NT2/D1 (cell line): ENCODE measurements at regions not wholly inside any gene's neighbourhood (a gene's known extent, or its start where the extent isn't known, plus 50 kb on each side); places are given as distances from the start of the nearest gene placed in this dataset.

Experiments used
- DNase-seq: peaks from one replicate; pipeline ENCODE4 v3.0.0-alpha.2; 2011; ENCODE audit warnings: low read depth, low spot score
- H3K27me3 ChIP-seq: 2 replicates; pipeline ENCODE4 v1.6.0; 2011; ENCODE audit warnings: mild to moderate bottlenecking; ENCODE audit not compliant: insufficient read length, insufficient read depth
- H3K36me3 ChIP-seq: 2 replicates; pipeline ENCODE4 v1.6.1; 2011; ENCODE audit warnings: mild to moderate bottlenecking, low read length, mixed read lengths; ENCODE audit not compliant: insufficient read depth, insufficient read length
- H3K4me1 ChIP-seq: 2 replicates; pipeline ENCODE4 v1.5.1; 2011; ENCODE audit not compliant: insufficient read depth, insufficient read length
- H3K4me3 ChIP-seq: 2 replicates; pipeline ENCODE4 v1.5.1; 2011; ENCODE audit warnings: low read depth; ENCODE audit not compliant: insufficient read length
- H3K9ac ChIP-seq: 2 replicates; pipeline ENCODE4 v1.6.0; 2011; ENCODE audit warnings: low read depth; ENCODE audit not compliant: insufficient read length
- H3K9me3 ChIP-seq: 2 replicates; pipeline ENCODE4 v1.5.1; 2011; ENCODE audit warnings: mild to moderate bottlenecking, low read length; ENCODE audit not compliant: insufficient read depth
- SUZ12 ChIP-seq: IDR thresholded peaks from 2 replicates; pipeline ENCODE4 v1.6.1; 2011; ENCODE audit not compliant: insufficient read length, insufficient read depth; ENCODE audit errors: extremely low read depth
- YY1 ChIP-seq: IDR thresholded peaks from 2 replicates; pipeline ENCODE4 v1.6.1; 2011; ENCODE audit not compliant: insufficient read length, insufficient read depth
- ZNF274 ChIP-seq: IDR thresholded peaks from 2 replicates; pipeline ENCODE4 v1.6.1; 2011; ENCODE audit warnings: mild to moderate bottlenecking, low read depth, low read length

GRCh38 chr21:34302521-34302920, 61.3 kb upstream of the KCNE2 start:
- Histone ChIP-seq H3K27me3 (no peaks in the 10 kb centered on the region), H3K9me3 (peaks cover 4% of the 10 kb centered on the region; the same call in 1 of the 2 replicates), H3K9ac (no peak overlapping the region), H3K4me1 (no peaks in the 10 kb centered on the region), H3K36me3 (no peaks in the 10 kb centered on the region), H3K4me3 (no peak overlapping the region)
- no peak for DNase-seq
- TF ChIP-seq YY1 (no peak), ZNF274 (no peak), SUZ12 (no peak)

GRCh38 chr21:34305605-34306604, 57.9 kb upstream of the KCNE2 start:
- Histone ChIP-seq H3K9ac (no peak overlapping the region), H3K36me3 (no peaks in the 10 kb centered on the region), H3K4me3 (no peak overlapping the region), H3K4me1 (no peaks in the 10 kb centered on the region), H3K27me3 (no peaks in the 10 kb centered on the region), H3K9me3 (peaks cover 3% of the 10 kb centered on the region; the same call in 1 of the 2 replicates)
- TF ChIP-seq ZNF274 (no peak), SUZ12 (no peak), YY1 (no peak)
- DNase-seq, result no peak

- Histone ChIP-seq H3K4me1 (no peaks in the 10 kb centered on the region), H3K27me3 (no peaks in the 10 kb centered on the region), H3K9ac (no peak overlapping the region), H3K4me3 (no peak overlapping the region), H3K36me3 (no peaks in the 10 kb centered on the region), H3K9me3 (no peaks in the 10 kb centered on the region)
- DNase-seq, result no peak
- TF ChIP-seq YY1, result no peak
- no peak for TF ChIP-seq SUZ12
- TF ChIP-seq ZNF274, result no peak
Observed at GRCh38 chr21:34307991-34308532, 55.7 kb upstream of the KCNE2 start.

DNA sequence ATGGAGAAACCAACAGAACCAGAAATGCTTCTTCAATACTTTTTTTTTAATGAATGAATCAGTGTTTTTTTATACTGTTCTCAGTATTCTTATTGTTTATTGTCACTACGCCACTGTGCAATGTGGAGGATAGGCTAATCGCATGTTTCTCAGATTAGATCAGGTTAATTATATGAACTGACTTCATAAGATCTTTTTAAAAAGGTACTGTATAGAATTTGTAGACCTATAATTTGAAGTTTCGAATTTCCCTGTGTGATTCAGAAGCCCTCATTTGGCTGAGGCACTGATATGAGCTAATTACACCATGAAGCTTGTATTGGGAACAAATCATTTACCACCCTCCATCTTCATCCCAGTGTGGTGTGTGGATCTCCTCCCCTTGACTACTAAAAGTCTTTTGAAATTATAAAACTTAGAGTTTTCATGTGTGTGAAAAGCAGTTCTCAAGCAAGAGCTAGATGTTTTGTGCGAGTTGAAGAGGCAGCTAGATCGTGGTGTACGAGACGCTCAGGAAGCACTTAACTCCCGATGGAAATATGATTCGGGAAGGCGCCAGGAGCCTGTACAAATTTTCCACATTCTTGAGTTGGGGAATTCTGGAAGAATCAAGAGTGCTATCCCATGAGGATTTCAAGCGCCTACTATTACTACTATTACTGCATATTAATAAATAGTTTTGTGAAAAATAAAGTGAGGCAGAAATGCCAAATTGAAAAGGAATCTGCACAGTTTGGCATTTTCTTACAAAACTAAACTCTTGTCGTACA, 52.1 kb upstream of the KCNE2 start:
- no peaks in the 10 kb centered on the region for H3K4me1 ChIP-seq
- 0 out of 2 replicates have a peak, but pooled peaks cover 7% of the 10 kb centered on the region for H3K9me3 ChIP-seq
- no peak overlapping the region for H3K9ac ChIP-seq
- DNase-seq, result no peak
- TF ChIP-seq SUZ12 (no peak), ZNF274 (no peak), YY1 (no peak)
- no peak overlapping the region for H3K4me3 ChIP-seq
- H3K36me3 ChIP-seq, result no peaks in the 10 kb centered on the region
- H3K27me3 ChIP-seq, result no peaks in the 10 kb centered on the region

DNA sequence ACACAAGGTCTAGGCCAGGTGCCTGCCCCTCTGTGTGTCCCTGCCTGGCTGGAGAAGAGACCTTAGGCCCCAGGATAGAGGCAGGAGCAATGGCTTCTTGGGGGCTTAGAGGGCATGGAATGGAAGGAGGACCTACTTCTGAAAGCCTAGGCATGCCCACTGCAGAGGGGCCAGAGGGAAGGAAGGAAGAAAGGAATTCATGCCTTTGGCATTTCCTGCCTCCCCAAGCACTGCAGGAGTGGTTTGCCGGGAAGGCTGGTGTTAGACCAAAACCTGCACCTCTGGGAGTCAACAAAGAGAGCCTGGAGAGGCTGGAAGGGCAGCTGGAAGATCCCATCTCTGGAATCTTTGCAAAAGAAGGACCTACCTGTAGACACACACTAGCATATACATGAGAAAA, 50.7 kb upstream of the KCNE2 start:
- no peak for DNase-seq
- Histone ChIP-seq H3K4me3 (no peak overlapping the region), H3K36me3 (no peaks in the 10 kb centered on the region), H3K9me3 (0 out of 2 replicates have a peak, but pooled peaks cover 7% of the 10 kb centered on the region), H3K9ac (no peak overlapping the region), H3K27me3 (no peaks in the 10 kb centered on the region), H3K4me1 (no peaks in the 10 kb centered on the region)
- no peak for TF ChIP-seq SUZ12
- TF ChIP-seq YY1, result no peak
- no peak for TF ChIP-seq ZNF274
